Testis (tissue), 2 donors: ENCODE measurements at regions not wholly inside any gene's neighbourhood (a gene's known extent, or its start where the extent isn't known, plus 50 kb on each side); places are given as distances from the start of the nearest gene placed in this dataset.

Experiments
- DNase-seq: peaks from one replicate; pipeline ENCODE4 v3.0.0-alpha.2; 2019
- H3K27ac ChIP-seq, 2 donors: fragments of 200-600 bp; sonication (generic); one replicate each; pipeline ENCODE4 v1.5.1; 2019
- H3K27me3 ChIP-seq: fragments of 200-600 bp; sonication (generic); one replicate; pipeline ENCODE4 v1.5.1; 2019
- H3K36me3 ChIP-seq: fragments of 200-600 bp; sonication (generic); one replicate; pipeline ENCODE4 v1.5.1; 2017; ENCODE audit warnings: low read depth; ENCODE audit errors: missing control alignments
- H3K4me1 ChIP-seq: fragments of 200-600 bp; sonication (generic); one replicate; pipeline ENCODE4 v1.5.1; 2019
- H3K4me3 ChIP-seq, 2 donors: fragments of 200-600 bp; sonication (generic); one replicate each; pipeline ENCODE4 v1.5.1; 2017 to 2019
- H3K9me3 ChIP-seq: fragments of 200-600 bp; sonication (generic); one replicate; pipeline ENCODE4 v1.5.1; 2017
- CTCF ChIP-seq, 3 experiments: fragments of 450-650 bp in 2 of 3; fragments of 200-600 bp in 1 of 3; sonication (generic) in 1 of 3; IDR thresholded peaks; one replicate each; pipeline ENCODE4 v1.5.1; 2016 to 2019; ENCODE audit warnings: antibody characterized with exemption in 3 of 3, mild to moderate bottlenecking in 2 of 3, moderate library complexity in 1 of 3
- POLR2A ChIP-seq: fragments of 450-650 bp; IDR thresholded peaks from one replicate; pipeline ENCODE4 v1.6.1; 2017; ENCODE audit warnings: antibody characterized with exemption, mild to moderate bottlenecking, moderate library complexity
- WGBS, 2 donors: methylation state at CpG; one replicate each; pipeline ENCODE4 v1.1.5; 2018; 5-methylcytosine and 5-hydroxymethylcytosine counted together
- intact Hi-C: fragments of 100-400 bp; cut with DNase I; formaldehyde crosslinking; loops from one replicate; pipeline ENCODE4 v1.15.1; 2023; ENCODE audit warnings: low total_unique reads

- TF ChIP-seq CTCF (IDR thresholded peaks at IDR 0.05), result no peak
- TF ChIP-seq POLR2A, result no peak
- Histone ChIP-seq H3K27ac (no peak overlapping the region), H3K9me3 (no peaks in the 10 kb centered on the region), H3K4me3 (no peak overlapping the region), H3K27me3 (no peaks in the 10 kb centered on the region), H3K36me3 (no peaks in the 10 kb centered on the region), H3K4me1 (no peaks in the 10 kb centered on the region)
- WGBS, 2 donors, result 77 to 83% methylated on average over 4 of the region's 4 CpGs
- intact Hi-C loops, result no loop called here
- DNase-seq, result no peak
Measured at GRCh38 chr7:88431882-88432281, 125.2 kb upstream of the STEAP4 start.

- no peaks in the 10 kb centered on the region for H3K4me1 ChIP-seq
- H3K4me3 ChIP-seq, result no peak overlapping the region
- no peaks in the 10 kb centered on the region for H3K27me3 ChIP-seq
Measured at GRCh38 chr7:88429382-88429781, 122.7 kb upstream of the STEAP4 start.

GRCh38 chr7:88402529-88402928 lies 95.8 kb upstream of the STEAP4 start:
- Histone ChIP-seq H3K4me1 (no peaks in the 10 kb centered on the region), H3K27ac (no peak overlapping the region), H3K9me3 (no peaks in the 10 kb centered on the region), H3K27me3 (no peaks in the 10 kb centered on the region), H3K36me3 (no peaks in the 10 kb centered on the region), H3K4me3 (no peak overlapping the region)
- DNase-seq, result no peak
- TF ChIP-seq POLR2A (no peak), CTCF (IDR thresholded peaks at IDR 0.05) (no peak)
- WGBS, 2 donors, result 80 to 87% methylated on average over 5 of the region's 5 CpGs
- intact Hi-C loops, result no loop called here

More at GRCh38 chr7:88429382-88429781, 122.7 kb upstream of the STEAP4 start:
- H3K9me3 ChIP-seq, result no peaks in the 10 kb centered on the region
- intact Hi-C loops, result no loop called here
- no peaks in the 10 kb centered on the region for H3K36me3 ChIP-seq
- H3K27ac ChIP-seq, result no peak overlapping the region
- TF ChIP-seq POLR2A (no peak), CTCF (IDR thresholded peaks at IDR 0.05) (peak in 1 of 3 experiments; percentile 29)
- DNase-seq, result no peak
- 86 to 89% methylated on average over 2 of the region's 2 CpGs for WGBS, 2 donors

GRCh38 chr7:88401009-88401623 lies 94.4 kb upstream of the STEAP4 start:
- Histone ChIP-seq H3K27me3 (no peaks in the 10 kb centered on the region), H3K4me1 (no peaks in the 10 kb centered on the region), H3K36me3 (no peaks in the 10 kb centered on the region), H3K9me3 (no peaks in the 10 kb centered on the region), H3K27ac (no peak overlapping the region), H3K4me3 (no peak overlapping the region)
- TF ChIP-seq POLR2A (no peak), CTCF (IDR thresholded peaks at IDR 0.05) (peak in 2 of 3 experiments; percentile 21 to 54)
- no peak for DNase-seq
- intact Hi-C loops, result no loop called here
- 80 to 82% methylated on average over 4 of the region's 4 CpGs for WGBS, 2 donors

- no peak overlapping the region for H3K4me3 ChIP-seq
- TF ChIP-seq POLR2A, result no peak
- no peak for TF ChIP-seq CTCF (IDR thresholded peaks at IDR 0.05)
- H3K9me3 ChIP-seq, result no peaks in the 10 kb centered on the region
- H3K4me1 ChIP-seq, result no peaks in the 10 kb centered on the region
- no peak overlapping the region for H3K27ac ChIP-seq
- DNase-seq, result no peak
- intact Hi-C loops, result no loop called here
- WGBS, 2 donors, result 87 to 91% methylated on average over 5 of the region's 5 CpGs
- H3K27me3 ChIP-seq, result no peaks in the 10 kb centered on the region
- no peaks in the 10 kb centered on the region for H3K36me3 ChIP-seq
Measured at GRCh38 chr7:88399696-88400240, 93.1 kb upstream of the STEAP4 start.
